ENCODE measurements at regions not wholly inside any gene's neighbourhood (a gene's known extent, or its start where the extent isn't known, plus 50 kb on each side); places are given as distances from the start of the nearest gene placed in this dataset.
A peak's percentile ranks its signal among the peaks of the same experiment; 100 is the strongest.
"Not testable (repeated sequence)": the region's sequence is repeated elsewhere in the genome, so short reads cannot be mapped to it uniquely, and the experiment has no call there.

DNA sequence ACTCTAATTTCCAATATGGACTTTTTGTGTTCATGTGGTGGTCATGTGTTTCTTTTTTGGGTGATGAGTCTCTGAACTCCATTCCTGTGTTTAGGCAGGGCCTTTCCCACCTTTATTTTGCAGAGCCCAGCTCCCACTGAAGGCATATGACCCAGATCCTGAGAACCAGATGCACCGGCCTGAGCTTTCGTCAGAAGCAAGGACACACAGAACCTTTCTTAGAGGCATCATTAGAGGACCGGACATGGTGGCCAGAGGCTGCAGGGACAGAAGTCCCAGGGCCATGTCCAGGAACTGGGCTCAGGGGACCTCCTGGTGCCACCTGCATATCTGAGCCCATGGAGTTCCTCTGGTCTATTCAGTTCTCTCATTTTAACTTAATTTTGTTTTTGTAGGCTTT, 200.9 kb upstream of the ZNF32 start:
- no peak overlapping the region for H3K27ac ChIP-seq (ENCODE audit: low read depth, low read length)
- H3K36me3 ChIP-seq (ENCODE audit: control insufficient read depth in 1 of 2, insufficient read depth in 2 of 2, low read length in 2 of 2) = no peaks in the 10 kb centered on the region
- no peak overlapping the region for H3K9ac ChIP-seq (ENCODE audit: low read depth in 1 of 2, low read length in 2 of 2)
- peaks cover 0 to 7% of the 10 kb centered on the region in 2 donors for H3K4me1 ChIP-seq (ENCODE audit: control insufficient read depth in 1 of 2, insufficient read depth in 2 of 2, low read length in 2 of 2)
- no peak overlapping the region for H3K4me3 ChIP-seq (ENCODE audit: low read depth in 1 of 2, low read length in 2 of 2)
- H3K9me3 ChIP-seq (ENCODE audit: control insufficient read depth in 1 of 2, low read length in 2 of 2) = no peaks in the 10 kb centered on the region
- H3K27me3 ChIP-seq (ENCODE audit: control insufficient read depth in 1 of 2, insufficient read depth in 2 of 2, low read length in 2 of 2) = no peaks in the 10 kb centered on the region

DNA sequence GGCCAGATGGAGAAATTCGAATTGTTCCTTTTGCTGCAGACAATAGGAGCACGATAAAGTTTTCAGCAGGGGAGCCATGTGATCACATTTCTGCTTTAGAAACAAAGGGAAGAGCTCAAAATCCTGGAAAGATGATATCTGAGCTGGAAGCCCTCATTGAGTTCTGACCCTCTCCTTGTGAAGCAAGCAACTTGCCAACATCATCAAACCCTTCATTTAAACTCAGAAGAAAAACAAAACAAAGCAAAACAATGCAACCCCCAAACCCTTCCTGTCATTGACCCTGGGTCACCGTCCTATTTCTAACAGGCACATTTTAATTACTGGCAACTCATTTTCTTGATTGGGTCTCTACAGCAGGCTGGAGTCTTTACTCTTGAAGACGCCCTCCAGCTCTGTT, 198.3 kb upstream of the ZNF32 start:
- H3K9ac ChIP-seq (ENCODE audit: low read depth in 1 of 2, low read length in 2 of 2) = no peak overlapping the region
- H3K27ac ChIP-seq (ENCODE audit: low read depth, low read length) = no peak overlapping the region
- H3K36me3 ChIP-seq (ENCODE audit: control insufficient read depth in 1 of 2, insufficient read depth in 2 of 2, low read length in 2 of 2) = no peaks in the 10 kb centered on the region
- no peak overlapping the region for H3K4me3 ChIP-seq (ENCODE audit: low read depth in 1 of 2, low read length in 2 of 2)
- no peaks in the 10 kb centered on the region for H3K9me3 ChIP-seq (ENCODE audit: control insufficient read depth in 1 of 2, low read length in 2 of 2)
- no peaks in the 10 kb centered on the region for H3K27me3 ChIP-seq (ENCODE audit: control insufficient read depth in 1 of 2, insufficient read depth in 2 of 2, low read length in 2 of 2)
- H3K4me1 ChIP-seq (ENCODE audit: control insufficient read depth in 1 of 2, insufficient read depth in 2 of 2, low read length in 2 of 2) = peaks cover 0 to 7% of the 10 kb centered on the region in 2 donors

DNA sequence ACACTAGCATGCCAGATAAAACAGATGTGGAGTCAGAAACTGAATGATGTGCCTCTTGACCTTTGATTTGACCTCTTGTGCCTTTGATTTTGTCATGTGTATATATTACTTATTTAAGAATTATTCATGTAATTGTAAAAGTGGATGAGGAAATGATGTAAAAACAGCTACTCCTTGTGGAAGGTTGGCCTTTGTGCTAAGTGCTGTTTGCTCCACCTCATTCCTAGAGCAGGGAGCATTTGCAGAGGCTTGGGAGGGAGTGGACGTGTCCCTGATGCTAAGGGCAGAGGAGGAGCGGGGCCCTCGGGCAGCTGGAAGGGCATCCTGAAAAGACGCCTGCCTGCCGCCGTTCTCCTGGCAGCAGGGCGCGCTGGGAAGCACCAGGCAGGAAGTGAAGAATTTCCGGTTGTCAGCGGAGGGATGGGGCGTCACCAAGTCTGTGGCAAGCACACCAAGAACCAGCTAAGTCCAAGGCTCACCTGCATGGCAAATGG, 197.6 kb upstream of the ZNF32 start:
- no peaks in the 10 kb centered on the region for H3K36me3 ChIP-seq (ENCODE audit: control insufficient read depth in 1 of 2, insufficient read depth in 2 of 2, low read length in 2 of 2)
- H3K4me3 ChIP-seq (ENCODE audit: low read depth in 1 of 2, low read length in 2 of 2) = peak overlapping the region in 1 of 2 donors; percentile 40
- no peaks in the 10 kb centered on the region for H3K27me3 ChIP-seq (ENCODE audit: control insufficient read depth in 1 of 2, insufficient read depth in 2 of 2, low read length in 2 of 2)
- H3K27ac ChIP-seq (ENCODE audit: low read depth, low read length) = no peak overlapping the region
- peaks cover 0 to 7% of the 10 kb centered on the region in 2 donors for H3K4me1 ChIP-seq (ENCODE audit: control insufficient read depth in 1 of 2, insufficient read depth in 2 of 2, low read length in 2 of 2)
- no peaks in the 10 kb centered on the region for H3K9me3 ChIP-seq (ENCODE audit: control insufficient read depth in 1 of 2, low read length in 2 of 2)
- H3K9ac ChIP-seq (ENCODE audit: low read depth in 1 of 2, low read length in 2 of 2) = no peak overlapping the region

DNA sequence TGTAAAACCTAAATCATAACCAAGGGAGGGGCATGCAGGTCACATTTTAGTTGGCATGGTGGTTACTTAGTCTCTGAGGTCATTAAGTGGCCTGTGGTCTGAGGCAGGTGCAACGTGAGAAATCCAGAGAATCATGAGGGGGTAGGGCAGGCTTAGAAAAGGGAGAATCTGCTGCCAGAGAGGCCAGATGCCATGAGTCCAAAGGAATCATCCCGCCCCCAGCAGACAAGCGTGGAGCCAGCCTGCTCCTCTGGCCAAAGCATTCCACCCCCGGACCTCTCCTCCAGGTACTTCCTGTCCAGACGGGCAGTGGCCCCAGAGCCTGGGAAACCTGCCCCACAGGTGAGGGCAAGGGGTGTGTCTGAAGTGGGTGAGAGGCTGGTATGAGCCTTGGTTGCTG, 196.4 kb upstream of the ZNF32 start:
- Histone ChIP-seq H3K9me3 (ENCODE audit: control insufficient read depth in 1 of 2, low read length in 2 of 2) (no peaks in the 10 kb centered on the region), H3K9ac (ENCODE audit: low read depth in 1 of 2, low read length in 2 of 2) (no peak overlapping the region), H3K36me3 (ENCODE audit: control insufficient read depth in 1 of 2, insufficient read depth in 2 of 2, low read length in 2 of 2) (no peaks in the 10 kb centered on the region), H3K27me3 (ENCODE audit: control insufficient read depth in 1 of 2, insufficient read depth in 2 of 2, low read length in 2 of 2) (no peaks in the 10 kb centered on the region), H3K4me3 (ENCODE audit: low read depth in 1 of 2, low read length in 2 of 2) (no peak overlapping the region), H3K27ac (ENCODE audit: low read depth, low read length) (no peak overlapping the region), H3K4me1 (ENCODE audit: control insufficient read depth in 1 of 2, insufficient read depth in 2 of 2, low read length in 2 of 2) (peaks cover 0 to 7% of the 10 kb centered on the region in 2 donors)

DNA sequence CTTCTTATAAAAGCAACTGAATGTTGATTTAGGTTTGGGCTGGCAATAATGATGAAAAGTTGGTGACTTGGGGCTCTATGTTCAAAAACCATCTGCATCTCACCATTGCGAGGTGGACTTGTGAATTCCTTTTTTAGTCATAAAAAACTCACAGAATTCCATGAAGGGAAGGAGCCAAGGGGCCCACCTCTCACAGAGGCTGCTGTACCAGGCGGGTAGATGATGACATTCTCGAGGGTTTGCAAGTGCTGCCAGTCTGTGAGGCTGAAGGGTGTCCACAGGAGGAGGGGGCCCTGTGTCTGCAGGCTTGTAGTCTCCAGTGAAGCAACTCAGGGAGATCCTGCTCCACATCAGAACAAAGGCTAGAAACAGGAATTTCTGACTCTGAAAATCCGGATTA, 195.5 kb upstream of the ZNF32 start:
- Histone ChIP-seq H3K27me3 (ENCODE audit: control insufficient read depth in 1 of 2, insufficient read depth in 2 of 2, low read length in 2 of 2) (no peaks in the 10 kb centered on the region), H3K36me3 (ENCODE audit: control insufficient read depth in 1 of 2, insufficient read depth in 2 of 2, low read length in 2 of 2) (no peaks in the 10 kb centered on the region), H3K9ac (ENCODE audit: low read depth in 1 of 2, low read length in 2 of 2) (no peak overlapping the region), H3K4me1 (ENCODE audit: control insufficient read depth in 1 of 2, insufficient read depth in 2 of 2, low read length in 2 of 2) (peaks cover 0 to 7% of the 10 kb centered on the region in 2 donors), H3K27ac (ENCODE audit: low read depth, low read length) (no peak overlapping the region), H3K4me3 (ENCODE audit: low read depth in 1 of 2, low read length in 2 of 2) (no peak overlapping the region), H3K9me3 (ENCODE audit: control insufficient read depth in 1 of 2, low read length in 2 of 2) (no peaks in the 10 kb centered on the region)

DNA sequence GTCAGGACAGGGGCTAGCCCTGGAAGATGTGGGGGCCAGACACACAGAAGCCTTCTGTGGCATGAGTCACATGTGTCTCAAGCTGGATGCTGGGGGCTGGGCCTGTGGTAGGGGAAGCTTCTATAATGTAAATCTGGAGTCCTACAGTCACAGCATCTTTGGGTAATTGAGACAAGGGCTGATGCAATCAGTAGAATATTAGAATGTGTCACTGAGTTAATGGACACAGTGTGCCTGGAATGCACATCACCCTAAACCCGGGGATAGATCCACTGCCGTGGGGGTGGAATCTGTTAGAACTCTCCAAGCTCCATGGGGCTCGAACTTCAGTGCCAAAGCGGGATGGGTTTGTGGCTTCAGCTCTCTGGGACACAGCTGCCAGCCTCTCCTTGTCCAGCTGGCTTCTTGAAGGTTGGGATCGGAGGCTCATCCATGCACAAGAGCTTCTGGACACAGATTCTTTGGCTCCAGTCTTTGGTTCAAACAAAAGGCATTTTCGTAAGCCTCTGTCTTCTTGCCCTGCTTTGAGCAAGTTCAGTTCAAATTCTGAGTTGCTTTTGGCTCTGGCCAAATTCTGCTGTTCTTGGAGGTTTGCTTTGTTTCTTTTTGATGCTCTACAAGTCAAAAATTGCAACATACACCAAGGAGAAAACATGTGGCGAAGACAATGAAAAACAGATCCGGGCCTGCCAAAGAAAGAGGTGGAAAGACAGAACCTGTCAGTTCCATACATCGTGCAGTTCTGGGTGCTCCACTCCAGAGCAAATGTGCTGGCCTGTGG, 194.8 kb upstream of the ZNF32 start:
- no peak overlapping the region for H3K4me3 ChIP-seq (ENCODE audit: low read depth in 1 of 2, low read length in 2 of 2)
- no peak overlapping the region for H3K9ac ChIP-seq (ENCODE audit: low read depth in 1 of 2, low read length in 2 of 2)
- no peaks in the 10 kb centered on the region for H3K36me3 ChIP-seq (ENCODE audit: control insufficient read depth in 1 of 2, insufficient read depth in 2 of 2, low read length in 2 of 2)
- H3K4me1 ChIP-seq (ENCODE audit: control insufficient read depth in 1 of 2, insufficient read depth in 2 of 2, low read length in 2 of 2) = peaks cover 0 to 7% of the 10 kb centered on the region in 2 donors
- no peaks in the 10 kb centered on the region for H3K9me3 ChIP-seq (ENCODE audit: control insufficient read depth in 1 of 2, low read length in 2 of 2)
- H3K27me3 ChIP-seq (ENCODE audit: control insufficient read depth in 1 of 2, insufficient read depth in 2 of 2, low read length in 2 of 2) = no peaks in the 10 kb centered on the region
- H3K27ac ChIP-seq (ENCODE audit: low read depth, low read length) = peak overlapping the region; percentile 7

DNA sequence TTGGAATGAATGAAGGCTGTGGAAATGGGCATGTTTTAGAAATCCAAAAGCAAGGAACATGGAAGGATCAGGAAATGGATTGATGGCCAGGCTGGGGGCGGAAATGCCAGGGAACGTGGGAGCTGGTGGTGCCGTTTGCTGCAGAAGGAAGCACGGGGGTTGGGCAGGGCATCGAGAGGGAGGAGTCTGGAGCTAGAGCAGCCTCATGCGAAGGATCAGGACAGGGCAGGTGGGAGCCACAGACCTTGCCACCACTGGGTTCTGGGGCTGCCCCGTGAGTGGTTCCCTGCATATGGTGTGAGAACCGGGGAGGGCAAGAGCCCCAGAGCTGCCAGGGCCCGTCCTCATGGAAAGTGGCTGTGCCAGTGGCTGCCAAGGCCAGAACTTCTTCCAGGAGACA, 193.8 kb upstream of the ZNF32 start:
- Histone ChIP-seq H3K27ac (ENCODE audit: low read depth, low read length) (no peak overlapping the region), H3K36me3 (ENCODE audit: control insufficient read depth in 1 of 2, insufficient read depth in 2 of 2, low read length in 2 of 2) (no peaks in the 10 kb centered on the region)

DNA sequence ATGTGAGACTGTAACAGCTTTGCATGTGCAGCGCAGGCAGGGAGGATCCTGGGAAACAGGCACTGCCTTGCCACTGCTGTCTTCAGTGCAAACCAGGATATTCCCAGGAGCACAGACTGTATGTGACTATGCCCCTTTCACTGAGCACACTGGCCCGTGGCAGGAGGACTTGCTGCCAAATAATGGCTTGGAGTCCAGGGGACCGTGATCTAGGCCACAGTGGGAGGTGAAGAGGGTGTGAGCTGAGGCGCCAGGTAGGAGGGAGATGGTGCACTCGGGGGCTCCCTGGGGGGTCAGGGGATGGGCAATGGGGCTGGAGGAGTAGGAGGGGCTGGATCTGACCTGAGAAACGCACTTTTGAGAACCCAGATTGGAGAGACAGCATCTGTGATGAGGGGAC, 193.4 kb upstream of the ZNF32 start:
- no peaks in the 10 kb centered on the region for H3K36me3 ChIP-seq (ENCODE audit: control insufficient read depth in 1 of 2, insufficient read depth in 2 of 2, low read length in 2 of 2)
- no peak overlapping the region for H3K9ac ChIP-seq (ENCODE audit: low read depth in 1 of 2, low read length in 2 of 2)
- no peak overlapping the region for H3K4me3 ChIP-seq (ENCODE audit: low read depth in 1 of 2, low read length in 2 of 2)
- no peak overlapping the region for H3K27ac ChIP-seq (ENCODE audit: low read depth, low read length)
- peaks cover 0 to 7% of the 10 kb centered on the region in 2 donors for H3K4me1 ChIP-seq (ENCODE audit: control insufficient read depth in 1 of 2, insufficient read depth in 2 of 2, low read length in 2 of 2)
- no peaks in the 10 kb centered on the region for H3K9me3 ChIP-seq (ENCODE audit: control insufficient read depth in 1 of 2, low read length in 2 of 2)
- no peaks in the 10 kb centered on the region for H3K27me3 ChIP-seq (ENCODE audit: control insufficient read depth in 1 of 2, insufficient read depth in 2 of 2, low read length in 2 of 2)

More for the DNA sequence above, 193.8 kb upstream of the ZNF32 start:
- H3K9me3 ChIP-seq (ENCODE audit: control insufficient read depth in 1 of 2, low read length in 2 of 2) = no peaks in the 10 kb centered on the region
- no peak overlapping the region for H3K4me3 ChIP-seq (ENCODE audit: low read depth in 1 of 2, low read length in 2 of 2)
- H3K9ac ChIP-seq (ENCODE audit: low read depth in 1 of 2, low read length in 2 of 2) = no peak overlapping the region
- H3K4me1 ChIP-seq (ENCODE audit: control insufficient read depth in 1 of 2, insufficient read depth in 2 of 2, low read length in 2 of 2) = peaks cover 0 to 7% of the 10 kb centered on the region in 2 donors
- no peaks in the 10 kb centered on the region for H3K27me3 ChIP-seq (ENCODE audit: control insufficient read depth in 1 of 2, insufficient read depth in 2 of 2, low read length in 2 of 2)

DNA sequence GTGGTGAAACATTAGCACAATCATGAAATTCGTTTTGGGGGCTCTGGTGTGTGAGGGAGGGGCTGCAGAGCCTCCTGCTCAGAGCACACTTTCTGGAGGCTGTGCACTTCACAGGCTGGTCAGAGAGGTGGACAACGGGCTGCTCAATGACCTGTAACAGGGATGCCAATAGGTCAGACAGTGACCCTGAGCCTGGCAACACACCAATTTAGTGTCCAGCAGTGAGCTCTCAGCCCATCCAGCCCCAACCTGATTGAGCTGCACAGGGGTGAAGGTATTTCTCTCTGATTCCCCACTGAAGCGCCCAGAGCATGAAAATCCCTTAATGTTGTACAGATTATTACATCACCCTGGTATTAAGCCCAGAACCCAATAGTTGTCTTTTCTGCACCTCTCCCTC, 191.3 kb upstream of the ZNF32 start:
- Histone ChIP-seq H3K9me3 (ENCODE audit: control insufficient read depth in 1 of 2, low read length in 2 of 2) (no peaks in the 10 kb centered on the region), H3K36me3 (ENCODE audit: control insufficient read depth in 1 of 2, insufficient read depth in 2 of 2, low read length in 2 of 2) (no peaks in the 10 kb centered on the region), H3K27me3 (ENCODE audit: control insufficient read depth in 1 of 2, insufficient read depth in 2 of 2, low read length in 2 of 2) (no peaks in the 10 kb centered on the region), H3K4me3 (ENCODE audit: low read depth in 1 of 2, low read length in 2 of 2) (no peak overlapping the region), H3K4me1 (ENCODE audit: control insufficient read depth in 1 of 2, insufficient read depth in 2 of 2, low read length in 2 of 2) (no peaks in the 10 kb centered on the region), H3K9ac (ENCODE audit: low read depth in 1 of 2, low read length in 2 of 2) (no peak overlapping the region), H3K27ac (ENCODE audit: low read depth, low read length) (no peak overlapping the region)

DNA sequence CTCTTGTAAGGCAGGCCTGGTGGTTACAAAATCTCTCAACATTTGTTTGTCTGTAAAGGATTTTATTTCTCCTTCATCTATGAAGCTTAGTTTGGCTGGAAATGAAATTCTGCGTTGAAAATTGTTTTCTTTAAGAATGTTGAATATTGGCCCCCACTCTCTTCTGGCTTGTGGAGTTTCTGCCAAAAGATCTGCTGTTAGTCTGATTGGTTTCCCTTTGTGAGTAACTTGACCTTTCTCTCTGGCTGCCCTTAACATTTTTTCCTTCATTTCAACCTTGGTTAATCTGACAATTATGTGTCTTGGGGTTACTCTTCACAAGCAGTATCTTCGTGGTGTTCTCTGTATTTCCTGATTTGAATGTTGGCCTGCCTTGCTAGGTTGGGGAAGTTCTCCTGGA, 186.1 kb upstream of the ZNF32 start:
- H3K9me3 ChIP-seq (ENCODE audit: control insufficient read depth in 1 of 2, low read length in 2 of 2); H3K27ac ChIP-seq (ENCODE audit: low read depth, low read length); H3K36me3 ChIP-seq (ENCODE audit: control insufficient read depth in 1 of 2, insufficient read depth in 2 of 2, low read length in 2 of 2); H3K4me1 ChIP-seq (ENCODE audit: control insufficient read depth in 1 of 2, insufficient read depth in 2 of 2, low read length in 2 of 2); H3K27me3 ChIP-seq (ENCODE audit: control insufficient read depth in 1 of 2, insufficient read depth in 2 of 2, low read length in 2 of 2); H3K4me3 ChIP-seq (ENCODE audit: low read depth in 1 of 2, low read length in 2 of 2); H3K9ac ChIP-seq (ENCODE audit: low read depth in 1 of 2, low read length in 2 of 2): not testable (repeated sequence)
